ENCODE measurements at regions not wholly inside any gene's neighbourhood (a gene's known extent, or its start where the extent isn't known, plus 50 kb on each side); places are given as distances from the start of the nearest gene placed in this dataset.
A peak's percentile ranks its signal among the peaks of the same experiment; 100 is the strongest.

DNA sequence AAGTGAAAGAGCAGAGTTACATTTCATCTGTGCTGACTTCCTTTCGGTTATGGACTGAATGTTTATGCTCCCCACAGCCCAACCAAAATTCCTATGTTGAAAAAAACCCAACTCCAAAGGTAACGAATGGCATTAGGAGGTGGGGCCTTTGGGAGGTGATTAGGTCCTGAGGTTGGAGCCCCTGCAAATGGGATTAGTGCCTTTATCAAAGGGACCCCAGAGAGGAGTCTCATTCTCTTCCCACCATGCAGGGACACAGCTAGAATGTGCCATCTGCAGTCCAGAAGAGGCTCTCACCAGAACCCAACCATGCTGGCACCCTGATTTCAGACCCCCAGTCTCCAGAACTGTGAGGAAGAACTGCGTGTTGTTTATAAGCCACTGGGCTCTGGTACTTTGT is 199.3 kb downstream of the TOMM20 start:
- no peaks in the 10 kb centered on the region for H3K9me3 ChIP-seq (ENCODE audit: low read length)
- no peak overlapping the region for H3K27ac ChIP-seq (ENCODE audit: extremely low read length, insufficient read depth, low read length)
- no peak for FAIRE-seq
- intact Hi-C loops (cut with micrococcal nuclease; ENCODE audit: unreplicated experiment): no loop called here
- H3K4me3 ChIP-seq (replicated peaks in 1 of 3; ENCODE audit: insufficient read depth in 1 of 3, low read depth in 2 of 3, low read length in 3 of 3): no peak overlapping the region
- no peaks in the 10 kb centered on the region for H3K27me3 ChIP-seq (ENCODE audit: control insufficient read depth in 1 of 2, insufficient read depth in 2 of 2, low read length in 2 of 2)
- ATAC-seq: no peak
- peaks cover 45% of the 10 kb centered on the region for H3K4me1 ChIP-seq (ENCODE audit: insufficient read depth, low read length)
- in situ Hi-C loops (cut with HindIII; ENCODE audit: extremely low pct_ligation_motif_present, low pct_unique_long_range_greater_than_20kb): no loop called here
- no peaks in the 10 kb centered on the region for H3K79me2 ChIP-seq (ENCODE audit: insufficient read depth, low read length)
- H3K36me3 ChIP-seq (replicated peaks in 1 of 2; ENCODE audit: control insufficient read depth in 1 of 2, insufficient read depth in 2 of 2, low read length in 2 of 2): no peaks in the 10 kb centered on the region
- 93% methylated on average over 3 of the region's 3 CpGs for WGBS (ENCODE audit: low lambda C conversion rate)
- ChIA-PET POLR2A (interaction anchor here (3.5 kb wide), 1 partner anchor 28 kb away, joined by 13 read pairs; no protein-coding TSS in a partner anchor), CTCF (ENCODE audit: low intra/inter-chr PET ratio, low total read pairs) (no interaction called here)
- no TSS peak for BruUV-seq (replicated peaks)
- H2AFZ ChIP-seq (ENCODE audit: low read length): no peak overlapping the region
- H4K20me1 ChIP-seq (ENCODE audit: insufficient read depth, low read length): no peaks in the 10 kb centered on the region
- DNase-seq (ENCODE audit: low spot score): no peak
- no peak for TF ChIP-seq PHB2 (IDR thresholded peaks at IDR 0.05; ENCODE audit: partially characterized antibody)
- peak; percentile 69; the same call in 1 of the 2 replicates for TF ChIP-seq ZNF264 (CRISPR knock-in tag; IDR thresholded peaks at IDR 0.05)
- no peak overlapping the region for H3K9ac ChIP-seq (ENCODE audit: insufficient read depth, low read depth, low read length)
- H3K4me2 ChIP-seq (ENCODE audit: low read depth, low read length): no peak overlapping the region

DNA sequence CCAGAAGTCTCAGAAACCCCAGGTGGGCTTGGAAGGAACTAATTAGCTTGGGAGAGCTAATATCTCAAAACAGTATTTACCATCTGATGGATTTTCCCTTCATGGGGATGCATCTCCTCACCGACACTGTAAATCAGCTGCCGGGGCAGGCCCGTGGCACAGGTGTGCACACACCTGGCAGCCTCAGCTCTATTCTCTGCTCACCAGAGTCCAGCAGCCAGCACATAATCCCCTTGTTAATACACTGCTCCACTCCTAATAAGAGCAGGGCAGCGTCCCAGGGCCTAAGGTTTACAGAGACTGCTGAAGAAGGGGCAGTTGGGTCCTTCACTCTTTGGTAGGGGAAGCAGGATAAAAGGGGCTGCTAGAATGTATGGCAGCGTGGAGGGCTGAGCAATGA is 200.0 kb downstream of the TOMM20 start:
- Histone ChIP-seq H3K4me1 (ENCODE audit: insufficient read depth, low read length) (peaks cover 43% of the 10 kb centered on the region), H3K9me3 (ENCODE audit: low read length) (no peaks in the 10 kb centered on the region), H3K4me2 (ENCODE audit: low read depth, low read length) (no peak overlapping the region), H3K27me3 (ENCODE audit: control insufficient read depth in 1 of 2, insufficient read depth in 2 of 2, low read length in 2 of 2) (no peaks in the 10 kb centered on the region), H4K20me1 (ENCODE audit: insufficient read depth, low read length) (no peaks in the 10 kb centered on the region), H3K4me3 (replicated peaks in 1 of 3; ENCODE audit: insufficient read depth in 1 of 3, low read depth in 2 of 3, low read length in 3 of 3) (no peak overlapping the region), H3K27ac (ENCODE audit: extremely low read length, insufficient read depth, low read length) (no peak overlapping the region), H3K9ac (ENCODE audit: insufficient read depth, low read depth, low read length) (no peak overlapping the region), H2AFZ (ENCODE audit: low read length) (no peak overlapping the region), H3K79me2 (ENCODE audit: insufficient read depth, low read length) (no peaks in the 10 kb centered on the region), H3K36me3 (replicated peaks in 1 of 2; ENCODE audit: control insufficient read depth in 1 of 2, insufficient read depth in 2 of 2, low read length in 2 of 2) (no peaks in the 10 kb centered on the region)
- intact Hi-C loops (cut with micrococcal nuclease; ENCODE audit: unreplicated experiment) (no loop called here), in situ Hi-C loops (cut with HindIII; ENCODE audit: extremely low pct_ligation_motif_present, low pct_unique_long_range_greater_than_20kb) (no loop called here)
- no peak for ATAC-seq
- ChIA-PET POLR2A (interaction anchor here (3.5 kb wide), 1 partner anchor 29 kb away, joined by 13 read pairs; no protein-coding TSS in a partner anchor), CTCF (ENCODE audit: low intra/inter-chr PET ratio, low total read pairs) (no interaction called here)
- TF ChIP-seq ZSCAN12 (CRISPR knock-in tag; IDR thresholded peaks at IDR 0.05): no peak
- no peak for TF ChIP-seq BRCA1 (CRISPR knock-in tag; IDR thresholded peaks at IDR 0.05)
- TF ChIP-seq ZNF451 (CRISPR knock-in tag; IDR thresholded peaks at IDR 0.05): no peak
- no TSS peak for BruUV-seq (replicated peaks)
- FAIRE-seq: no peak
- WGBS (ENCODE audit: low lambda C conversion rate): 98% methylated on average over 5 of the region's 5 CpGs
- DNase-seq (ENCODE audit: low spot score): no peak
